H7 (cell line): ENCODE measurements at regions not wholly inside any gene's neighbourhood (a gene's known extent, or its start where the extent isn't known, plus 50 kb on each side); places are given as distances from the start of the nearest gene placed in this dataset.
A peak's percentile ranks its signal among the peaks of the same experiment; 100 is the strongest.

Experiments
- DNase-seq: peaks from one replicate; pipeline ENCODE4 v3.0.0; 2012
- H3K27me3 ChIP-seq: 2 replicates; pipeline ENCODE4 v1.6.0; 2011; ENCODE audit warnings: mild to moderate bottlenecking, low read length; ENCODE audit not compliant: control insufficient read depth, insufficient read depth
- H3K36me3 ChIP-seq: replicated peaks from 2 replicates; pipeline ENCODE4 v1.5.1; 2011; ENCODE audit warnings: low read length; ENCODE audit not compliant: control insufficient read depth, insufficient read depth
- H3K4me3 ChIP-seq: 2 replicates; pipeline ENCODE4 v1.5.1; 2011; ENCODE audit warnings: low read depth, mild to moderate bottlenecking, control low read depth, low read length, moderate library complexity; ENCODE audit not compliant: insufficient read depth

- peaks cover 3% of the 10 kb centered on the region; the same call in 1 of the 2 replicates for H3K27me3 ChIP-seq
These were observed 140.0 kb downstream of the ASCL4 start for GRCh38 chr12:107914460-107914977.

GRCh38 chr12:107917912-107918800, 143.7 kb downstream of the ASCL4 start:
- Histone ChIP-seq H3K4me3 (no peak overlapping the region), H3K27me3 (peaks cover 3% of the 10 kb centered on the region; the same call in 1 of the 2 replicates), H3K36me3 (no peaks in the 10 kb centered on the region)
- peak; percentile 77 for DNase-seq

More at GRCh38 chr12:107914460-107914977, 140.0 kb downstream of the ASCL4 start:
- DNase-seq = no peak
- Histone ChIP-seq H3K4me3 (no peak overlapping the region), H3K36me3 (no peaks in the 10 kb centered on the region)

- no peak for DNase-seq
- Histone ChIP-seq H3K36me3 (no peaks in the 10 kb centered on the region), H3K27me3 (peaks cover 1% of the 10 kb centered on the region; the same call in 1 of the 2 replicates), H3K4me3 (no peak overlapping the region)
These were observed 146.6 kb downstream of the ASCL4 start for GRCh38 chr12:107921062-107921461.

GRCh38 chr12:107925125-107925524, 150.6 kb downstream of the ASCL4 start:
- no peak overlapping the region for H3K4me3 ChIP-seq
- no peak for DNase-seq
- H3K27me3 ChIP-seq = no peaks in the 10 kb centered on the region; the same call in 1 of the 2 replicates
- H3K36me3 ChIP-seq = no peaks in the 10 kb centered on the region

- H3K4me3 ChIP-seq = no peak overlapping the region
- H3K36me3 ChIP-seq = no peaks in the 10 kb centered on the region
- H3K27me3 ChIP-seq = no peaks in the 10 kb centered on the region; the same call in 1 of the 2 replicates
- DNase-seq = peak; percentile 63
These were observed 154.9 kb downstream of the ASCL4 start for GRCh38 chr12:107929436-107929835.

GRCh38 chr12:107931761-107932160, 157.3 kb downstream of the ASCL4 start:
- DNase-seq = no peak
- Histone ChIP-seq H3K27me3 (no peaks in the 10 kb centered on the region; the same call in 1 of the 2 replicates), H3K36me3 (no peaks in the 10 kb centered on the region), H3K4me3 (no peak overlapping the region)

- Histone ChIP-seq H3K36me3 (no peaks in the 10 kb centered on the region), H3K27me3 (no peaks in the 10 kb centered on the region; the same call in 1 of the 2 replicates), H3K4me3 (no peak overlapping the region)
- no peak for DNase-seq
These were observed 163.9 kb downstream of the ASCL4 start for GRCh38 chr12:107938446-107938845.

- no peak for DNase-seq
- Histone ChIP-seq H3K36me3 (no peaks in the 10 kb centered on the region), H3K4me3 (no peak overlapping the region), H3K27me3 (no peaks in the 10 kb centered on the region)
These were observed 174.0 kb downstream of the ASCL4 start for GRCh38 chr12:107948391-107948945.

GRCh38 chr12:107951024-107951423, 176.5 kb downstream of the ASCL4 start:
- H3K27me3 ChIP-seq = peaks cover 3% of the 10 kb centered on the region; the same call in 1 of the 2 replicates
- DNase-seq = no peak

GRCh38 chr12:107955966-107956643, 173.0 kb upstream of the WSCD2 start:
- Histone ChIP-seq H3K36me3 (no peaks in the 10 kb centered on the region), H3K27me3 (peaks cover 7% of the 10 kb centered on the region; the same call in 1 of the 2 replicates), H3K4me3 (no peak overlapping the region)
- peak; percentile 7 for DNase-seq

More at GRCh38 chr12:107951024-107951423, 176.5 kb downstream of the ASCL4 start:
- Histone ChIP-seq H3K36me3 (no peaks in the 10 kb centered on the region), H3K4me3 (no peak overlapping the region)

GRCh38 chr12:107957459-107957858, 171.6 kb upstream of the WSCD2 start:
- H3K27me3 ChIP-seq = peaks cover 7% of the 10 kb centered on the region; the same call in 1 of the 2 replicates
- no peaks in the 10 kb centered on the region for H3K36me3 ChIP-seq
- no peak for DNase-seq
- H3K4me3 ChIP-seq = no peak overlapping the region

- Histone ChIP-seq H3K27me3 (peaks cover 3% of the 10 kb centered on the region; the same call in 1 of the 2 replicates), H3K4me3 (no peak overlapping the region), H3K36me3 (no peaks in the 10 kb centered on the region)
- DNase-seq = no peak
These were observed 165.5 kb upstream of the WSCD2 start for GRCh38 chr12:107963635-107964034.

GRCh38 chr12:107967170-107967569, 161.9 kb upstream of the WSCD2 start:
- no peak for DNase-seq
- H3K27me3 ChIP-seq = no peaks in the 10 kb centered on the region; the same call in 1 of the 2 replicates

GRCh38 chr12:107973950-107974349, 155.1 kb upstream of the WSCD2 start:
- Histone ChIP-seq H3K4me3 (no peak overlapping the region), H3K27me3 (no peaks in the 10 kb centered on the region; the same call in 1 of the 2 replicates), H3K36me3 (no peaks in the 10 kb centered on the region)
- no peak for DNase-seq

More at GRCh38 chr12:107967170-107967569, 161.9 kb upstream of the WSCD2 start:
- Histone ChIP-seq H3K36me3 (no peaks in the 10 kb centered on the region), H3K4me3 (no peak overlapping the region)
